HG03108 (cell line): ENCODE measurements at regions not wholly inside any gene's neighbourhood (a gene's known extent, or its start where the extent isn't known, plus 50 kb on each side); places are given as distances from the start of the nearest gene placed in this dataset.

Experiments used
- ATAC-seq: cut with Tn5 transposase; IDR thresholded peaks from one replicate; pipeline ENCODE4 v1.9.1; 2021; ENCODE audit warnings: moderate library complexity; ENCODE audit not compliant: unreplicated experiment

GRCh38 chr16:72240466-72240865 is 68.5 kb upstream of the PMFBP1 start:
- ATAC-seq, result no peak

GRCh38 chr16:72236866-72237265 is 64.9 kb upstream of the PMFBP1 start:
- ATAC-seq, result no peak

GRCh38 chr16:72234387-72234786 is 62.4 kb upstream of the PMFBP1 start:
- no peak for ATAC-seq

GRCh38 chr16:72228014-72228413 is 56.1 kb upstream of the PMFBP1 start:
- no peak for ATAC-seq

- ATAC-seq, result no peak
These were observed 54.2 kb upstream of the PMFBP1 start for GRCh38 chr16:72226136-72226535.

GRCh38 chr16:72224260-72224768 is 52.4 kb upstream of the PMFBP1 start:
- no peak for ATAC-seq

- no peak for ATAC-seq
These were observed 50.5 kb upstream of the PMFBP1 start for GRCh38 chr16:72222503-72222902.
